ENCODE measurements at regions not wholly inside any gene's neighbourhood (a gene's known extent, or its start where the extent isn't known, plus 50 kb on each side); places are given as distances from the start of the nearest gene placed in this dataset.

DNA sequence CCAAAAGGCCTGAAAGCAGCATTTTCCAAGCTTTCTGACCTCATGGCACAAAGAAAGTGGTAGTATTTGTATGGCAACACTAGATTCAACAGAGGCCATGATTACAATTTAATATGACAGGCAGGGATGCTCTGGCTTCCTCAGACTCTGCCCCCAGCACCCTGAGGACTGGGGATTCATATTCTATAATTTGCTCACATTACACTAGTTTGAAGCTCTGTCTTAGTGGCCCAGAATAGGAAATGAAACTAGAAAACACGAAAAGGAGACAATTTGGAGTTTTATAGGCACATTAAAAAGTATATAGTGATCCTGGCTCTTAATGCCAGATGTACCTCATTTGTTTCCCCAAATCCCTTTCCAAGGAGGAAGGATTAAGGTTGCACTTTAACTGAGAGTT, 173.0 kb upstream of the STK17B start:
- no peaks in the 10 kb centered on the region for H3K36me3 ChIP-seq (replicated peaks; ENCODE audit: insufficient read depth, low read depth)
- TF ChIP-seq EZH2phosphoT487 (IDR thresholded peaks at IDR 0.05; ENCODE audit: low read depth, severe bottlenecking, unreplicated experiment) (no peak), EZH2 (IDR thresholded peaks at IDR 0.05; ENCODE audit: borderline replicate concordance) (no peak)
- TF ChIP-seq, protein P1, sequence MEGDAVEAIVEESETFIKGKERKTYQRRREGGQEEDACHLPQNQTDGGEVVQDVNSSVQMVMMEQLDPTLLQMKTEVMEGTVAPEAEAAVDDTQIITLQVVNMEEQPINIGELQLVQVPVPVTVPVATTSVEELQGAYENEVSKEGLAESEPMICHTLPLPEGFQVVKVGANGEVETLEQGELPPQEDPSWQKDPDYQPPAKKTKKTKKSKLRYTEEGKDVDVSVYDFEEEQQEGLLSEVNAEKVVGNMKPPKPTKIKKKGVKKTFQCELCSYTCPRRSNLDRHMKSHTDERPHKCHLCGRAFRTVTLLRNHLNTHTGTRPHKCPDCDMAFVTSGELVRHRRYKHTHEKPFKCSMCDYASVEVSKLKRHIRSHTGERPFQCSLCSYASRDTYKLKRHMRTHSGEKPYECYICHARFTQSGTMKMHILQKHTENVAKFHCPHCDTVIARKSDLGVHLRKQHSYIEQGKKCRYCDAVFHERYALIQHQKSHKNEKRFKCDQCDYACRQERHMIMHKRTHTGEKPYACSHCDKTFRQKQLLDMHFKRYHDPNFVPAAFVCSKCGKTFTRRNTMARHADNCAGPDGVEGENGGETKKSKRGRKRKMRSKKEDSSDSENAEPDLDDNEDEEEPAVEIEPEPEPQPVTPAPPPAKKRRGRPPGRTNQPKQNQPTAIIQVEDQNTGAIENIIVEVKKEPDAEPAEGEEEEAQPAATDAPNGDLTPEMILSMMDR (IDR thresholded peaks at IDR 0.05; ENCODE audit: poor library complexity): no peak
- H3K9me2 ChIP-seq (replicated peaks; ENCODE audit: insufficient read depth): no peaks in the 10 kb centered on the region
- H3K4me2 ChIP-seq: no peak overlapping the region
- no peaks in the 10 kb centered on the region for H3K4me1 ChIP-seq (ENCODE audit: insufficient read depth)
- no peak overlapping the region for H2AFZ ChIP-seq
- H3K9me3 ChIP-seq (ENCODE audit: low read depth): no peaks in the 10 kb centered on the region
- H4K20me1 ChIP-seq (ENCODE audit: insufficient read depth, poor library complexity, severe bottlenecking): no peaks in the 10 kb centered on the region
- 43% methylated on average over 1 of the region's 1 CpG for WGBS (ENCODE audit: low lambda C conversion rate, missing lambda C conversion rate)
- H3K27me3 ChIP-seq: no peaks in the 10 kb centered on the region
- no peak overlapping the region for H3K27ac ChIP-seq
- H3K4me3 ChIP-seq: no peak overlapping the region
- DNase-seq (ENCODE audit: low spot score): no peak
- no peaks in the 10 kb centered on the region for H3K79me2 ChIP-seq

GRCh38 chr2:196353717-196354116, 182.3 kb upstream of the STK17B start:
- no peaks in the 10 kb centered on the region for H3K4me1 ChIP-seq (ENCODE audit: insufficient read depth)
- H3K4me3 ChIP-seq: no peak overlapping the region
- no peaks in the 10 kb centered on the region for H3K9me3 ChIP-seq (ENCODE audit: low read depth)
- DNase-seq (ENCODE audit: low spot score): no peak
- no peak overlapping the region for H3K27ac ChIP-seq
- no peaks in the 10 kb centered on the region for H3K36me3 ChIP-seq (replicated peaks; ENCODE audit: insufficient read depth, low read depth)
- WGBS (ENCODE audit: low lambda C conversion rate, missing lambda C conversion rate): 84% methylated on average over 1 of the region's 1 CpG
- H3K9me2 ChIP-seq (replicated peaks; ENCODE audit: insufficient read depth): no peaks in the 10 kb centered on the region
- H2AFZ ChIP-seq: no peak overlapping the region
- TF ChIP-seq EZH2phosphoT487 (IDR thresholded peaks at IDR 0.05; ENCODE audit: low read depth, severe bottlenecking, unreplicated experiment) (no peak), EZH2 (IDR thresholded peaks at IDR 0.05; ENCODE audit: borderline replicate concordance) (no peak)
- TF ChIP-seq, protein P1 (IDR thresholded peaks at IDR 0.05; ENCODE audit: poor library complexity): no peak
- no peaks in the 10 kb centered on the region for H3K79me2 ChIP-seq
- no peaks in the 10 kb centered on the region for H4K20me1 ChIP-seq (ENCODE audit: insufficient read depth, poor library complexity, severe bottlenecking)
- no peaks in the 10 kb centered on the region for H3K27me3 ChIP-seq
- H3K4me2 ChIP-seq: no peak overlapping the region

GRCh38 chr2:196354186-196354585, 182.8 kb upstream of the STK17B start:
- Histone ChIP-seq H3K9me3 (ENCODE audit: low read depth) (no peaks in the 10 kb centered on the region), H3K4me1 (ENCODE audit: insufficient read depth) (no peaks in the 10 kb centered on the region), H3K4me3 (no peak overlapping the region), H3K27ac (no peak overlapping the region), H2AFZ (no peak overlapping the region), H4K20me1 (ENCODE audit: insufficient read depth, poor library complexity, severe bottlenecking) (no peaks in the 10 kb centered on the region), H3K36me3 (replicated peaks; ENCODE audit: insufficient read depth, low read depth) (no peaks in the 10 kb centered on the region), H3K4me2 (no peak overlapping the region), H3K9me2 (replicated peaks; ENCODE audit: insufficient read depth) (no peaks in the 10 kb centered on the region), H3K27me3 (no peaks in the 10 kb centered on the region), H3K79me2 (no peaks in the 10 kb centered on the region)
- TF ChIP-seq EZH2phosphoT487 (IDR thresholded peaks at IDR 0.05; ENCODE audit: low read depth, severe bottlenecking, unreplicated experiment) (no peak), EZH2 (IDR thresholded peaks at IDR 0.05; ENCODE audit: borderline replicate concordance) (no peak)
- TF ChIP-seq, protein P1 (IDR thresholded peaks at IDR 0.05; ENCODE audit: poor library complexity): no peak
- WGBS (ENCODE audit: low lambda C conversion rate, missing lambda C conversion rate): 93% methylated on average over 4 of the region's 4 CpGs
- DNase-seq (ENCODE audit: low spot score): no peak

GRCh38 chr2:196356332-196356731, 185.0 kb upstream of the STK17B start:
- WGBS (ENCODE audit: low lambda C conversion rate, missing lambda C conversion rate): 86% methylated on average over 4 of the region's 4 CpGs
- H3K4me3 ChIP-seq: no peak overlapping the region

More at GRCh38 chr2:196356332-196356731, 185.0 kb upstream of the STK17B start:
- Histone ChIP-seq H3K4me2 (no peak overlapping the region), H3K36me3 (replicated peaks; ENCODE audit: insufficient read depth, low read depth) (no peaks in the 10 kb centered on the region), H3K79me2 (no peaks in the 10 kb centered on the region), H2AFZ (no peak overlapping the region), H4K20me1 (ENCODE audit: insufficient read depth, poor library complexity, severe bottlenecking) (no peaks in the 10 kb centered on the region), H3K4me1 (ENCODE audit: insufficient read depth) (no peaks in the 10 kb centered on the region), H3K9me2 (replicated peaks; ENCODE audit: insufficient read depth) (no peaks in the 10 kb centered on the region), H3K27me3 (no peaks in the 10 kb centered on the region), H3K9me3 (ENCODE audit: low read depth) (no peaks in the 10 kb centered on the region), H3K27ac (no peak overlapping the region)
- no peak for DNase-seq (ENCODE audit: low spot score)
- TF ChIP-seq, protein P1 (IDR thresholded peaks at IDR 0.05; ENCODE audit: poor library complexity): no peak
- TF ChIP-seq EZH2phosphoT487 (IDR thresholded peaks at IDR 0.05; ENCODE audit: low read depth, severe bottlenecking, unreplicated experiment) (no peak), EZH2 (IDR thresholded peaks at IDR 0.05; ENCODE audit: borderline replicate concordance) (no peak)

All from hepatocyte (in vitro differentiated cells).